Right hindlimb (tissue), 1 donor: ENCODE measurements at regions not wholly inside any gene's neighbourhood (a gene's known extent, or its start where the extent isn't known, plus 50 kb on each side); places are given as distances from the start of the nearest gene placed in this dataset.
"Not testable (repeated sequence)": the region's sequence is repeated elsewhere in the genome, so short reads cannot be mapped to it uniquely, and the experiment has no call there.

Source experiments
- DNase-seq: peaks from one replicate; pipeline ENCODE4 v3.0.0-alpha.2; 2018

- no peak for DNase-seq
These were observed 965.2 kb upstream of the FANCL start for GRCh38 chr2:59206361-59206760.

- no peak for DNase-seq
These were observed 962.9 kb upstream of the FANCL start for GRCh38 chr2:59204040-59204439.

GRCh38 chr2:59196491-59196890, 955.4 kb upstream of the FANCL start:
- no peak for DNase-seq

- no peak for DNase-seq
These were observed 954.7 kb upstream of the FANCL start for GRCh38 chr2:59195851-59196250.

- DNase-seq: no peak
These were observed 950.7 kb upstream of the FANCL start for GRCh38 chr2:59191781-59192180.

- no peak for DNase-seq
These were observed 949.4 kb upstream of the FANCL start for GRCh38 chr2:59190518-59190917.

GRCh38 chr2:59184276-59185020, 943.3 kb upstream of the FANCL start:
- peak; percentile 34 for DNase-seq

GRCh38 chr2:59183070-59183469, 941.9 kb upstream of the FANCL start:
- no peak for DNase-seq

GRCh38 chr2:59182249-59182648, 941.1 kb upstream of the FANCL start:
- DNase-seq: no peak

GRCh38 chr2:59181347-59181746, 940.2 kb upstream of the FANCL start:
- DNase-seq: no peak

- DNase-seq: no peak
These were observed 939.5 kb upstream of the FANCL start for GRCh38 chr2:59180621-59181020.

- DNase-seq: no peak
These were observed 939.0 kb upstream of the FANCL start for GRCh38 chr2:59180111-59180510.

- DNase-seq: no peak
These were observed 936.6 kb upstream of the FANCL start for GRCh38 chr2:59177748-59178147.

GRCh38 chr2:59176737-59177136, 935.6 kb upstream of the FANCL start:
- DNase-seq: no peak

GRCh38 chr2:59174536-59175243, 933.6 kb upstream of the FANCL start:
- no peak for DNase-seq

- no peak for DNase-seq
These were observed 932.2 kb upstream of the FANCL start for GRCh38 chr2:59173325-59173724.

- DNase-seq: no peak
These were observed 929.9 kb upstream of the FANCL start for GRCh38 chr2:59171019-59171418.

GRCh38 chr2:59168766-59169165, 927.6 kb upstream of the FANCL start:
- DNase-seq: no peak

- DNase-seq: no peak
These were observed 926.4 kb upstream of the FANCL start for GRCh38 chr2:59167514-59167913.

GRCh38 chr2:59157908-59158307, 916.8 kb upstream of the FANCL start:
- DNase-seq: not testable (repeated sequence)

GRCh38 chr2:59151805-59152204, 910.7 kb upstream of the FANCL start:
- no peak for DNase-seq

GRCh38 chr2:59150217-59150849, 909.2 kb upstream of the FANCL start:
- no peak for DNase-seq

GRCh38 chr2:59149271-59149670, 908.1 kb upstream of the FANCL start:
- DNase-seq: no peak

- no peak for DNase-seq
These were observed 871.1 kb upstream of the FANCL start for GRCh38 chr2:59112258-59112657.
